ENCODE measurements at regions not wholly inside any gene's neighbourhood (a gene's known extent, or its start where the extent isn't known, plus 50 kb on each side); places are given as distances from the start of the nearest gene placed in this dataset.

- H3K9me3 ChIP-seq = no peaks in the 10 kb centered on the region
- H3K27me3 ChIP-seq = no peaks in the 10 kb centered on the region
- no peaks in the 10 kb centered on the region for H3K4me1 ChIP-seq
- intact Hi-C loops (cut with DNase I) = no loop called here
- H3K36me3 ChIP-seq = no peaks in the 10 kb centered on the region
- DNase-seq (ENCODE audit: extremely low spot score in 2 of 2) = no peak
- TF ChIP-seq CTCF (IDR thresholded peaks at IDR 0.05) (no peak), POLR2AphosphoS5 (IDR thresholded peaks at IDR 0.05; ENCODE audit: insufficient read depth in 1 of 2, low read depth in 1 of 2) (no peak), POLR2A (IDR thresholded peaks at IDR 0.05) (no peak)
- H3K4me3 ChIP-seq = no peak overlapping the region
- H3K27ac ChIP-seq = no peak overlapping the region
Measured at GRCh38 chr15:39270221-39270855, 310.5 kb upstream of the THBS1 start.

- intact Hi-C loops (cut with DNase I) = no loop called here
- TF ChIP-seq POLR2AphosphoS5 (IDR thresholded peaks at IDR 0.05; ENCODE audit: insufficient read depth in 1 of 2, low read depth in 1 of 2) (no peak), POLR2A (IDR thresholded peaks at IDR 0.05) (no peak), CTCF (IDR thresholded peaks at IDR 0.05) (no peak)
- Histone ChIP-seq H3K27ac (no peak overlapping the region), H3K4me3 (no peak overlapping the region), H3K4me1 (no peaks in the 10 kb centered on the region), H3K9me3 (no peaks in the 10 kb centered on the region), H3K36me3 (no peaks in the 10 kb centered on the region), H3K27me3 (no peaks in the 10 kb centered on the region)
- no peak for DNase-seq (ENCODE audit: extremely low spot score in 2 of 2)
Measured at GRCh38 chr15:39270934-39271333, 309.9 kb upstream of the THBS1 start.

GRCh38 chr15:39272901-39273300 lies 308.0 kb upstream of the THBS1 start:
- TF ChIP-seq POLR2AphosphoS5 (IDR thresholded peaks at IDR 0.05; ENCODE audit: insufficient read depth in 1 of 2, low read depth in 1 of 2) (no peak), POLR2A (IDR thresholded peaks at IDR 0.05) (no peak), CTCF (IDR thresholded peaks at IDR 0.05) (no peak)
- no peaks in the 10 kb centered on the region for H3K27me3 ChIP-seq
- H3K9me3 ChIP-seq = no peaks in the 10 kb centered on the region
- no peaks in the 10 kb centered on the region for H3K4me1 ChIP-seq
- no peak overlapping the region for H3K4me3 ChIP-seq
- intact Hi-C loops (cut with DNase I) = no loop called here
- no peaks in the 10 kb centered on the region for H3K36me3 ChIP-seq
- no peak overlapping the region for H3K27ac ChIP-seq
- no peak for DNase-seq (ENCODE audit: extremely low spot score in 2 of 2)

GRCh38 chr15:39273717-39274411 lies 307.0 kb upstream of the THBS1 start:
- no peak overlapping the region for H3K27ac ChIP-seq
- no peak overlapping the region for H3K4me3 ChIP-seq
- intact Hi-C loops (cut with DNase I) = no loop called here
- H3K27me3 ChIP-seq = no peaks in the 10 kb centered on the region
- H3K9me3 ChIP-seq = no peaks in the 10 kb centered on the region
- no peak for DNase-seq (ENCODE audit: extremely low spot score in 2 of 2)
- H3K36me3 ChIP-seq = no peaks in the 10 kb centered on the region
- H3K4me1 ChIP-seq = no peaks in the 10 kb centered on the region
- TF ChIP-seq CTCF (IDR thresholded peaks at IDR 0.05) (no peak), POLR2AphosphoS5 (IDR thresholded peaks at IDR 0.05; ENCODE audit: insufficient read depth in 1 of 2, low read depth in 1 of 2) (no peak), POLR2A (IDR thresholded peaks at IDR 0.05) (no peak)

- Histone ChIP-seq H3K4me3 (no peak overlapping the region), H3K27me3 (no peaks in the 10 kb centered on the region), H3K27ac (no peak overlapping the region), H3K9me3 (no peaks in the 10 kb centered on the region), H3K36me3 (no peaks in the 10 kb centered on the region), H3K4me1 (no peaks in the 10 kb centered on the region)
- DNase-seq (ENCODE audit: extremely low spot score in 2 of 2) = no peak
- no peak for TF ChIP-seq POLR2AphosphoS5 (IDR thresholded peaks at IDR 0.05; ENCODE audit: insufficient read depth in 1 of 2, low read depth in 1 of 2)
- intact Hi-C loops (cut with DNase I) = no loop called here
Measured at GRCh38 chr15:39275066-39275465, 305.8 kb upstream of the THBS1 start.

Measured in vagina (tissue), 2 donors.